ENCODE measurements at regions not wholly inside any gene's neighbourhood (a gene's known extent, or its start where the extent isn't known, plus 50 kb on each side); places are given as distances from the start of the nearest gene placed in this dataset.

DNA sequence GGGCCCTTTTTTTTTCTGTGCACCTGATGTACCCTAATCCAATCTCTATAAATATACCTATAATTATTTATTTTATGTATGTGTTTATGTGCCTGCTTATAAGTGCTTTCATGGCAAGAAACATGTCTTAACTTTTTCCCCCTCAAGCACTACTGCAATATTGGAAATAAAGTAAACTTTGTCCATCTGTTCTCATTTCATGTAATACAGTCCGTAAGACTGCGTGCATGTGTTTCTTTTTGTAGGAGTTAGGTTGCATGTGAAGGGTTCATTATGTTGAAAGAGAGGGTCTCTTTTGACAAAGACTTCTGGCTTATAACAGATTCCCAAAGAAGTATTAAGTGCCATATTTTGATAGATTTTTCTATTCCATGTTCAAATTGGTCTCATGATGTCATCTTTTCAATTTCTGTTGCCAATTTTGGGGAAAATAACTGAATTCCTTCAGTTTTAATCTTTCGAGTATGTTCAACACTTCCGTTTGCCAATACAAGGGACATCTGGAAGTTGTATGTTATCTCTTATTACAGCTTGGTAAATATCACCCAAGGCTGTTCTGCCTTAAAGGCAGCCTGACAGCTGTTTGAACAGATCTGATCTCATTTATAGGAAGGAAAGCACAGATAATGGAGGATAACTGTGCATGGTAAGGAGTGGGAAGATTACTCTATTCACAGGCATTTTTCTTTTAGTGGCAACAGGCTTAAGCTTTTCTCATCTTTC lies 273.1 kb upstream of the SGO1 start (continued):
- TF ChIP-seq ZNF462 (CRISPR knock-in tag; IDR thresholded peaks at IDR 0.05) (no peak), ZNF114 (CRISPR knock-in tag; IDR thresholded peaks at IDR 0.05) (no peak), EZH2phosphoT487 (IDR thresholded peaks at IDR 0.05; ENCODE audit: unreplicated experiment) (no peak), NANOG (IDR thresholded peaks at IDR 0.05; ENCODE audit: borderline replicate concordance) (no peak), STAT1 (IDR thresholded peaks at IDR 0.05; ENCODE audit: unreplicated experiment) (no peak)
- TF ChIP-seq, protein P1, sequence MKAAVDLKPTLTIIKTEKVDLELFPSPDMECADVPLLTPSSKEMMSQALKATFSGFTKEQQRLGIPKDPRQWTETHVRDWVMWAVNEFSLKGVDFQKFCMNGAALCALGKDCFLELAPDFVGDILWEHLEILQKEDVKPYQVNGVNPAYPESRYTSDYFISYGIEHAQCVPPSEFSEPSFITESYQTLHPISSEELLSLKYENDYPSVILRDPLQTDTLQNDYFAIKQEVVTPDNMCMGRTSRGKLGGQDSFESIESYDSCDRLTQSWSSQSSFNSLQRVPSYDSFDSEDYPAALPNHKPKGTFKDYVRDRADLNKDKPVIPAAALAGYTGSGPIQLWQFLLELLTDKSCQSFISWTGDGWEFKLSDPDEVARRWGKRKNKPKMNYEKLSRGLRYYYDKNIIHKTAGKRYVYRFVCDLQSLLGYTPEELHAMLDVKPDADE (IDR thresholded peaks at IDR 0.05), result no peak
- TF ChIP-seq, protein P2, sequence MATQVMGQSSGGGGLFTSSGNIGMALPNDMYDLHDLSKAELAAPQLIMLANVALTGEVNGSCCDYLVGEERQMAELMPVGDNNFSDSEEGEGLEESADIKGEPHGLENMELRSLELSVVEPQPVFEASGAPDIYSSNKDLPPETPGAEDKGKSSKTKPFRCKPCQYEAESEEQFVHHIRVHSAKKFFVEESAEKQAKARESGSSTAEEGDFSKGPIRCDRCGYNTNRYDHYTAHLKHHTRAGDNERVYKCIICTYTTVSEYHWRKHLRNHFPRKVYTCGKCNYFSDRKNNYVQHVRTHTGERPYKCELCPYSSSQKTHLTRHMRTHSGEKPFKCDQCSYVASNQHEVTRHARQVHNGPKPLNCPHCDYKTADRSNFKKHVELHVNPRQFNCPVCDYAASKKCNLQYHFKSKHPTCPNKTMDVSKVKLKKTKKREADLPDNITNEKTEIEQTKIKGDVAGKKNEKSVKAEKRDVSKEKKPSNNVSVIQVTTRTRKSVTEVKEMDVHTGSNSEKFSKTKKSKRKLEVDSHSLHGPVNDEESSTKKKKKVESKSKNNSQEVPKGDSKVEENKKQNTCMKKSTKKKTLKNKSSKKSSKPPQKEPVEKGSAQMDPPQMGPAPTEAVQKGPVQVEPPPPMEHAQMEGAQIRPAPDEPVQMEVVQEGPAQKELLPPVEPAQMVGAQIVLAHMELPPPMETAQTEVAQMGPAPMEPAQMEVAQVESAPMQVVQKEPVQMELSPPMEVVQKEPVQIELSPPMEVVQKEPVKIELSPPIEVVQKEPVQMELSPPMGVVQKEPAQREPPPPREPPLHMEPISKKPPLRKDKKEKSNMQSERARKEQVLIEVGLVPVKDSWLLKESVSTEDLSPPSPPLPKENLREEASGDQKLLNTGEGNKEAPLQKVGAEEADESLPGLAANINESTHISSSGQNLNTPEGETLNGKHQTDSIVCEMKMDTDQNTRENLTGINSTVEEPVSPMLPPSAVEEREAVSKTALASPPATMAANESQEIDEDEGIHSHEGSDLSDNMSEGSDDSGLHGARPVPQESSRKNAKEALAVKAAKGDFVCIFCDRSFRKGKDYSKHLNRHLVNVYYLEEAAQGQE (IDR thresholded peaks at IDR 0.05; ENCODE audit: unreplicated experiment), result no peak
